ENCODE measurements at regions not wholly inside any gene's neighbourhood (a gene's known extent, or its start where the extent isn't known, plus 50 kb on each side); places are given as distances from the start of the nearest gene placed in this dataset.

- Histone ChIP-seq H3K27ac (ENCODE audit: low read length in 2 of 2) (no peak overlapping the region), H3K9me3 (ENCODE audit: control extremely low read depth in 1 of 3, control insufficient read depth in 2 of 3, insufficient read depth in 1 of 3, low read length in 2 of 3) (peaks cover 0 to 68% (median 0%) of the 10 kb centered on the region in 3 donors), H4K20me1 (ENCODE audit: control insufficient read depth, insufficient read depth, low read length, poor library complexity, severe bottlenecking) (no peaks in the 10 kb centered on the region), H2AFZ (ENCODE audit: insufficient read depth, low read depth, low read length, poor library complexity, severe bottlenecking) (no peak overlapping the region), H3K36me3 (replicated peaks in 1 of 2; ENCODE audit: control extremely low read depth in 1 of 2, control insufficient read depth in 1 of 2, extremely low read depth in 1 of 2, insufficient read depth in 2 of 2, low read length in 1 of 2) (no peaks in the 10 kb centered on the region), H3K4me3 (ENCODE audit: control extremely low read depth in 1 of 5, extremely low read depth in 1 of 5, insufficient read depth in 1 of 5, low read depth in 2 of 5, low read length in 4 of 5) (no peak overlapping the region), H3K9ac (ENCODE audit: low read length) (no peak overlapping the region), H3K79me2 (ENCODE audit: control insufficient read depth, insufficient read depth, low read length) (no peaks in the 10 kb centered on the region), H3K4me1 (ENCODE audit: control insufficient read depth in 2 of 2, insufficient read depth in 2 of 2, low read length in 2 of 2) (no peaks in the 10 kb centered on the region), H3K27me3 (replicated peaks in 1 of 4; ENCODE audit: control extremely low read depth in 1 of 4, control insufficient read depth in 3 of 4, insufficient read depth in 4 of 4, low read length in 3 of 4) (no peaks in the 10 kb centered on the region), H3K4me2 (replicated peaks; ENCODE audit: low read depth, low read length, poor library complexity, severe bottlenecking) (no peak overlapping the region)
- CTCF ChIA-PET = no interaction called here
- POLR2A ChIA-PET = no interaction called here
- no peak overlapping the region for H3K4me3 Mint-ChIP-seq
- H3K9me3 Mint-ChIP-seq (ENCODE audit: insufficient read depth) = peaks cover 9% of the 10 kb centered on the region
- DNase-seq (no peak), ATAC-seq (ENCODE audit: low read depth) (no peak)
- no peaks in the 10 kb centered on the region for H3K4me1 Mint-ChIP-seq
- WGBS (ENCODE audit: insufficient coverage) = 89% methylated on average over 3 of the region's 3 CpGs
- H3K27ac Mint-ChIP-seq = no peak overlapping the region
- H3K27me3 Mint-ChIP-seq = no peaks in the 10 kb centered on the region
- TF ChIP-seq CTCF (IDR thresholded peaks at IDR 0.05) (no peak), EZH2 (IDR thresholded peaks at IDR 0.05; ENCODE audit: borderline replicate concordance, insufficient read depth, low read depth, low read length, poor library complexity, severe bottlenecking) (no peak)
- intact Hi-C loops (cut with micrococcal nuclease) = no loop called here
Observed at GRCh38 chr7:57381581-57381980, 68.4 kb upstream of the ZNF716 start.

- H3K27ac Mint-ChIP-seq = no peak overlapping the region
- H3K4me1 ChIP-seq (ENCODE audit: control insufficient read depth in 2 of 2, insufficient read depth in 2 of 2, low read length in 2 of 2) = no peaks in the 10 kb centered on the region
- H4K20me1 ChIP-seq (ENCODE audit: control insufficient read depth, insufficient read depth, low read length, poor library complexity, severe bottlenecking) = no peaks in the 10 kb centered on the region
- no peak overlapping the region for H3K4me3 Mint-ChIP-seq
- peaks cover 0 to 82% (median 5%) of the 10 kb centered on the region in 3 donors for H3K9me3 ChIP-seq (ENCODE audit: control extremely low read depth in 1 of 3, control insufficient read depth in 2 of 3, insufficient read depth in 1 of 3, low read length in 2 of 3)
- TF ChIP-seq CTCF (IDR thresholded peaks at IDR 0.05) (no peak), EZH2 (IDR thresholded peaks at IDR 0.05; ENCODE audit: borderline replicate concordance, insufficient read depth, low read depth, low read length, poor library complexity, severe bottlenecking) (no peak)
- H3K9me3 Mint-ChIP-seq (ENCODE audit: insufficient read depth) = peaks cover 15% of the 10 kb centered on the region
- H3K27me3 ChIP-seq (replicated peaks in 1 of 4; ENCODE audit: control extremely low read depth in 1 of 4, control insufficient read depth in 3 of 4, insufficient read depth in 4 of 4, low read length in 3 of 4) = no peaks in the 10 kb centered on the region
- H3K27me3 Mint-ChIP-seq = no peaks in the 10 kb centered on the region
- WGBS (ENCODE audit: insufficient coverage) = 94% methylated on average over 6 of the region's 9 CpGs
- H3K79me2 ChIP-seq (ENCODE audit: control insufficient read depth, insufficient read depth, low read length) = no peaks in the 10 kb centered on the region
- H2AFZ ChIP-seq (ENCODE audit: insufficient read depth, low read depth, low read length, poor library complexity, severe bottlenecking) = no peak overlapping the region
- intact Hi-C loops (cut with micrococcal nuclease) = no loop called here
- CTCF ChIA-PET = no interaction called here
- no peaks in the 10 kb centered on the region for H3K36me3 ChIP-seq (replicated peaks in 1 of 2; ENCODE audit: control extremely low read depth in 1 of 2, control insufficient read depth in 1 of 2, extremely low read depth in 1 of 2, insufficient read depth in 2 of 2, low read length in 1 of 2)
- POLR2A ChIA-PET = no interaction called here
- ATAC-seq (ENCODE audit: low read depth) = no peak
- no peak for DNase-seq
- no peak overlapping the region for H3K9ac ChIP-seq (ENCODE audit: low read length)
- H3K4me3 ChIP-seq (ENCODE audit: control extremely low read depth in 1 of 5, extremely low read depth in 1 of 5, insufficient read depth in 1 of 5, low read depth in 2 of 5, low read length in 4 of 5) = no peak overlapping the region
- no peak overlapping the region for H3K27ac ChIP-seq (ENCODE audit: low read length in 2 of 2)
- H3K4me2 ChIP-seq (replicated peaks; ENCODE audit: low read depth, low read length, poor library complexity, severe bottlenecking) = no peak overlapping the region
- no peaks in the 10 kb centered on the region for H3K4me1 Mint-ChIP-seq
Observed at GRCh38 chr7:57384380-57384779, 65.6 kb upstream of the ZNF716 start.
